ENCODE measurements at regions not wholly inside any gene's neighbourhood (a gene's known extent, or its start where the extent isn't known, plus 50 kb on each side); places are given as distances from the start of the nearest gene placed in this dataset.

DNA sequence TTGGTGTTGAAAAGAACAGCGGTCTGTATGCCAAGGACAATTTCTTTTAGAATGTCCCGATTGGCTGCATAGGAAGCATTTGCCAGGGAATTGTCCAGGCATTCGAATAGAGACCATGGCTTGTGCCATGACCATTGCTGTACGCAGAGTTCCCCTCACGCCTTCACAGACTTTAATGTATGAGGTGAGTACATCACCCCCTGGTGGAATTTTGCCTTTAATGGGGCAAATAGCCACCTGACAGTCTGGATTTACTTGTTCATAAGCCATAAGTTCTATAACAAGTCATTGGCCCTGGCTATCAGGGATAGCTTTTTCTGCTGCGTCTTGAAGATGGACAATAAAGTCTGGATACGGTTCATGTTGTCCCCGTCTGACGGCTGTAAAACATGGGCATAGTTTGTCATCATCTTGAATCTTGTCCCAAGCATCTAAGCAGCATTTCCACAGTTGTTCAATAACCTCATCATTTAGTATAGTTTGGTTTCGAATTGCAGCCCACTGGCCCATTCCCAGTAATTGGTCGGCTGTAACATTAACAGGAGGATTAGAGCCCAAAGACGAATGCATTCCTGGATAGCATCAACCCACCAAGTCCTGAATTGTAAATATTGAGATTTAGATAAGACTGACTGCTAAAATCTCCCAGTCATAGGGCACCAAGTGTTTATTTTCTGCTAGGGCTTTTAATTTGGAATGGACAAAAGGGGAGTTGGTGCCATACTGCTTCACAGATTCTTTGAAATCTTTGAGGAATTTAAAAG is 67.7 kb upstream of the ARL4D start:
- Mint-ChIP-seq H3K4me3 (ENCODE audit: unreplicated experiment) (no peak overlapping the region), H3K27ac (ENCODE audit: unreplicated experiment) (no peak overlapping the region), H3K36me3 (ENCODE audit: unreplicated experiment) (no peaks in the 10 kb centered on the region), H3K4me1 (ENCODE audit: low read depth, unreplicated experiment) (peaks cover 10% of the 10 kb centered on the region), H3K9me3 (ENCODE audit: unreplicated experiment) (no peaks in the 10 kb centered on the region), H3K27me3 (ENCODE audit: unreplicated experiment) (no peaks in the 10 kb centered on the region)
- DNase-seq = no peak
- TF ChIP-seq, protein P1, sequence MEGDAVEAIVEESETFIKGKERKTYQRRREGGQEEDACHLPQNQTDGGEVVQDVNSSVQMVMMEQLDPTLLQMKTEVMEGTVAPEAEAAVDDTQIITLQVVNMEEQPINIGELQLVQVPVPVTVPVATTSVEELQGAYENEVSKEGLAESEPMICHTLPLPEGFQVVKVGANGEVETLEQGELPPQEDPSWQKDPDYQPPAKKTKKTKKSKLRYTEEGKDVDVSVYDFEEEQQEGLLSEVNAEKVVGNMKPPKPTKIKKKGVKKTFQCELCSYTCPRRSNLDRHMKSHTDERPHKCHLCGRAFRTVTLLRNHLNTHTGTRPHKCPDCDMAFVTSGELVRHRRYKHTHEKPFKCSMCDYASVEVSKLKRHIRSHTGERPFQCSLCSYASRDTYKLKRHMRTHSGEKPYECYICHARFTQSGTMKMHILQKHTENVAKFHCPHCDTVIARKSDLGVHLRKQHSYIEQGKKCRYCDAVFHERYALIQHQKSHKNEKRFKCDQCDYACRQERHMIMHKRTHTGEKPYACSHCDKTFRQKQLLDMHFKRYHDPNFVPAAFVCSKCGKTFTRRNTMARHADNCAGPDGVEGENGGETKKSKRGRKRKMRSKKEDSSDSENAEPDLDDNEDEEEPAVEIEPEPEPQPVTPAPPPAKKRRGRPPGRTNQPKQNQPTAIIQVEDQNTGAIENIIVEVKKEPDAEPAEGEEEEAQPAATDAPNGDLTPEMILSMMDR (IDR thresholded peaks at IDR 0.05; ENCODE audit: partially characterized antibody, unreplicated experiment) = no peak

DNA sequence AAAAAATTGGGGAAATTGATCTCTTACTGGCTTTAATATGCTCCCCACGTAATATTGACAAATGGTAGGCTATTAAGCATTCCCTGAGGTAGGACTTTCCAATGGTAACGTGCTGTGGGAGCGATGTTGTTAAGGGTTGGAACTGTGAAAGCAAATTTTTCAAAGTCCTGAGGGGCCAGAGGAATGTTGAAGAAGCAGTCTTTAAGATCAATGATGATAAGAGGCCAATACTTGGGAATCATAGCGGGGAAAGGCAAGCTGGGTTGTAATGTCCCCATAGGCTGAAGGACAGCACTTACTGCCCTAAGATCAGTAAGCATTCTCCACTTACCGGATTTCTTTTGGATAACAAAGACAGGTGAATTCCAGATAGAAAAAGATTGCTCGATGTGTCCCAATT is 69.6 kb upstream of the ARL4D start:
- Mint-ChIP-seq H3K27ac (ENCODE audit: unreplicated experiment) (no peak overlapping the region), H3K9me3 (ENCODE audit: unreplicated experiment) (no peaks in the 10 kb centered on the region), H3K4me3 (ENCODE audit: unreplicated experiment) (no peak overlapping the region), H3K27me3 (ENCODE audit: unreplicated experiment) (peaks cover 2% of the 10 kb centered on the region), H3K4me1 (ENCODE audit: low read depth, unreplicated experiment) (peaks cover 7% of the 10 kb centered on the region), H3K36me3 (ENCODE audit: unreplicated experiment) (no peaks in the 10 kb centered on the region)
- TF ChIP-seq, protein P1 (IDR thresholded peaks at IDR 0.05; ENCODE audit: partially characterized antibody, unreplicated experiment) = no peak
- no peak for DNase-seq

DNA sequence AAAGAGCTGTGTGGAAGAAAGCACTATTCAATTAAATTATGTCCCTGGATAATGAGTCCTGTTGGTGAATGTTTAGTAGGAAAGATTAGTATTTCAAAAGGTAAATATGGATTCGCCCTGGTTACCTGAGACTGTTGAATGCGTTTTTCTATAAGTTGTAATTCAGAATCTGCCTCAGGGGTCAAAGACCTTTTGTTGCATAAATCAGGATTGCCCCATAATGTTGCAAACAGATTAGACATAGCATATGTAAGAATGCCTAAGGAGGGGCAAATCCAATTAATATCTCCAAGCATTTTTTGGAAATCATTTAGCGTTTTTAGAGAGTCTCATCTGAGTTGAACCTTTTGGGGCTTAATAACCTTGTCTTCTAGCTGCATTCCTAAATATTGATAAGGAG is 70.1 kb upstream of the ARL4D start:
- Mint-ChIP-seq H3K4me1 (ENCODE audit: low read depth, unreplicated experiment) (peaks cover 4% of the 10 kb centered on the region), H3K27ac (ENCODE audit: unreplicated experiment) (no peak overlapping the region), H3K9me3 (ENCODE audit: unreplicated experiment) (no peaks in the 10 kb centered on the region), H3K36me3 (ENCODE audit: unreplicated experiment) (no peaks in the 10 kb centered on the region), H3K27me3 (ENCODE audit: unreplicated experiment) (peaks cover 3% of the 10 kb centered on the region), H3K4me3 (ENCODE audit: unreplicated experiment) (no peak overlapping the region)
- DNase-seq = no peak
- TF ChIP-seq, protein P1 (IDR thresholded peaks at IDR 0.05; ENCODE audit: partially characterized antibody, unreplicated experiment) = no peak

DNA sequence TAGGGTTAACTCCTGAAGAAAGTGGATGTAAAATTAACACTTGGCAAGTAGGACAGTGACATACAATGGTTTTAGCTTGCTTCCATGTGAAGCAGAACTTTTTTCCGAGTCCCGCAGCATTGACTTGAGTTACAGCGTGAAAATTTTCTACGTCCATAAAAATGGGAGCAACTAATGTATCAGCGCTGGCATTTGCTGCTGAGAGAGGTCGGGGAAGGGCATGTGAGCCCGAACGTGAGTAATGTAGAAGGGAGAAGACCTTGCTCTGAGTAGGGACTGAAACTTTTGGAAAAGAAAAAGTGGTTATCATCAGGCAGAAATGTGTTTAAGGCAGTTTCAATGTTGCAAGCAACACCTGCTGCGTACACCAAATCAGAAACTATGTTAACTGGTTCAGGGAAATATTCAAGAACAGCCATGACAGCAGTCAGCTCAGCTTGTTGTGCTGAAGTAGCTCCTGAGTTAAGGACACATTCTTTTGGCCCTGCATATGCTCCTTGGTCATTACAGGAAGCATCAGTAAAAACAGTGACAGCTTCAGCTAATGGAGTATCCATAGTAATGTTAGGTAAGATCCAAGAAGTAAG is 70.9 kb upstream of the ARL4D start:
- Mint-ChIP-seq H3K4me3 (ENCODE audit: unreplicated experiment) (no peak overlapping the region), H3K27ac (ENCODE audit: unreplicated experiment) (no peak overlapping the region), H3K4me1 (ENCODE audit: low read depth, unreplicated experiment) (peaks cover 2% of the 10 kb centered on the region), H3K27me3 (ENCODE audit: unreplicated experiment) (peaks cover 3% of the 10 kb centered on the region), H3K36me3 (ENCODE audit: unreplicated experiment) (no peaks in the 10 kb centered on the region), H3K9me3 (ENCODE audit: unreplicated experiment) (no peaks in the 10 kb centered on the region)
- no peak for DNase-seq
- TF ChIP-seq, protein P1 (IDR thresholded peaks at IDR 0.05; ENCODE audit: partially characterized antibody, unreplicated experiment) = no peak

DNA sequence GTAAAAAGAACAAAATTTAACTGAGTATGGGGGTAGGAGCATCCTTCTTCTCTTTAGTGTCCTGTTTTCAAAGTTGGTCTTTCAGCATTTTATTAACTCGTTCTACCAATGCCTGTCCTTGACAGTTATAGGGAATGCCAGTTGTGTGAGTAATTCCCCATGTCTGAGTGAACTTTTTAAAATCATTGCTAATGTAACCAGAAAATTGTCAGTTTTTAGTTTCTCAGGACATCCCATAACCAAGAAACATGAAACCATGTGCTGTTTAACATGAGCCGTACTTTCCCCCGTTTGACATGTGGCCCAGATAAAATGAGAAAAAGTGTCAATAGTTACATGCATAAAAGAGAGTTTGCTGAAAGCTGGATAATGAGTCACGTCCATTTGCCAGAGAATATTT is 71.4 kb upstream of the ARL4D start:
- H3K27me3 Mint-ChIP-seq (ENCODE audit: unreplicated experiment) = peaks cover 3% of the 10 kb centered on the region
- peaks cover under 1% of the 10 kb centered on the region for H3K4me1 Mint-ChIP-seq (ENCODE audit: low read depth, unreplicated experiment)
- no peaks in the 10 kb centered on the region for H3K36me3 Mint-ChIP-seq (ENCODE audit: unreplicated experiment)
- H3K4me3 Mint-ChIP-seq (ENCODE audit: unreplicated experiment) = no peak overlapping the region
- TF ChIP-seq, protein P1 (IDR thresholded peaks at IDR 0.05; ENCODE audit: partially characterized antibody, unreplicated experiment) = no peak
- DNase-seq = no peak
- no peaks in the 10 kb centered on the region for H3K9me3 Mint-ChIP-seq (ENCODE audit: unreplicated experiment)
- H3K27ac Mint-ChIP-seq (ENCODE audit: unreplicated experiment) = no peak overlapping the region

Data from glutamatergic neuron (in vitro differentiated cells).